ENCODE measurements at regions not wholly inside any gene's neighbourhood (a gene's known extent, or its start where the extent isn't known, plus 50 kb on each side); places are given as distances from the start of the nearest gene placed in this dataset.
"Not testable (repeated sequence)": the region's sequence is repeated elsewhere in the genome, so short reads cannot be mapped to it uniquely, and the experiment has no call there.

DNA sequence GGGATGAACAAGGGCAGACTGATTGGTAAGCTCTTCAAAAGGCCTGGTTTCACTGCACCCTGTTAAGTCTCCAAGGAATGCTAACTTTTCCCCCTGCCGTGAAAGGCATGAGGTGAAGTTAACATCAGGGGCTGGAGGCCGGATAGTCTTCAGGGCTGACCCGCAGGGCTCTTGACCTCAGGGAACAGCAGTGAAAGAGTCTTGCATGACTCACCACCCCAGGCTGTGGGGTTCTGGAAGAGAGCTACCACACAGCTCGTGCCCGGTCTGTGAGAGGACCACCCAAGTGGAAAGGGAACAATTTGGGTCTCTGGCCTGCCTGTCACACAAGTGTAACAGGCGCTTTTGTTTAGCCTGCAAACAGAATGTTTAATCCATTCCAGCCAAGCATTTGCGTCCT lies 504.9 kb downstream of the EDEM1 start:
- WGBS, result 75% methylated on average over 7 of the region's 7 CpGs
- Histone ChIP-seq H3K27ac (no peak overlapping the region), H3K27me3 (no peaks in the 10 kb centered on the region), H3K36me3 (no peaks in the 10 kb centered on the region), H3K4me3 (no peak overlapping the region), H3K4me1 (no peaks in the 10 kb centered on the region), H3K9me3 (peaks cover 9% of the 10 kb centered on the region)
- no peak for DNase-seq (ENCODE audit: low spot score in 2 of 2)
- TF ChIP-seq EP300 (IDR thresholded peaks at IDR 0.05) (no peak), POLR2A (IDR thresholded peaks at IDR 0.05) (no peak), POLR2AphosphoS5 (IDR thresholded peaks at IDR 0.05) (no peak)
- TF ChIP-seq, protein P1, sequence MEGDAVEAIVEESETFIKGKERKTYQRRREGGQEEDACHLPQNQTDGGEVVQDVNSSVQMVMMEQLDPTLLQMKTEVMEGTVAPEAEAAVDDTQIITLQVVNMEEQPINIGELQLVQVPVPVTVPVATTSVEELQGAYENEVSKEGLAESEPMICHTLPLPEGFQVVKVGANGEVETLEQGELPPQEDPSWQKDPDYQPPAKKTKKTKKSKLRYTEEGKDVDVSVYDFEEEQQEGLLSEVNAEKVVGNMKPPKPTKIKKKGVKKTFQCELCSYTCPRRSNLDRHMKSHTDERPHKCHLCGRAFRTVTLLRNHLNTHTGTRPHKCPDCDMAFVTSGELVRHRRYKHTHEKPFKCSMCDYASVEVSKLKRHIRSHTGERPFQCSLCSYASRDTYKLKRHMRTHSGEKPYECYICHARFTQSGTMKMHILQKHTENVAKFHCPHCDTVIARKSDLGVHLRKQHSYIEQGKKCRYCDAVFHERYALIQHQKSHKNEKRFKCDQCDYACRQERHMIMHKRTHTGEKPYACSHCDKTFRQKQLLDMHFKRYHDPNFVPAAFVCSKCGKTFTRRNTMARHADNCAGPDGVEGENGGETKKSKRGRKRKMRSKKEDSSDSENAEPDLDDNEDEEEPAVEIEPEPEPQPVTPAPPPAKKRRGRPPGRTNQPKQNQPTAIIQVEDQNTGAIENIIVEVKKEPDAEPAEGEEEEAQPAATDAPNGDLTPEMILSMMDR (IDR thresholded peaks at IDR 0.05), result no peak

DNA sequence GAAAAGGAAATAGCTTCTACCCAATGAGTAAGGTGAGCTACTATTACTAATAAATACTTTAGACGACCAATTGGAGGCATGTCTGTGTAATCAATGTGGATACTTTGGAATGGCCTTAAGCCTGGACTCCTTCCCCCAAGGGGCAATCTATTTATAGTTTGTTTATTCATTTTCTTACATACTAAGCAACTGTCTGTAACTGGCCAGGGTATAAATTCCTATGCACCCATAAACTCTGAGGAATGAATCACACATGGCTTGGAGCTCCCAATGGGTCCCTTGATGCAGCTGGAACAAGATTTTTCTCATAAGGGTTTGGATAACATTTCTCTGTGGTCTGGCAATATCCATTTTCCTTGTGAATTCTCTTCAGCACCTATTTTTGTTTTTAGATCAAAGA lies 506.8 kb downstream of the EDEM1 start:
- Histone ChIP-seq H3K27me3 (no peaks in the 10 kb centered on the region), H3K27ac (no peak overlapping the region), H3K4me1 (no peaks in the 10 kb centered on the region), H3K36me3 (no peaks in the 10 kb centered on the region), H3K9me3 (peaks cover 9% of the 10 kb centered on the region), H3K4me3 (no peak overlapping the region)
- DNase-seq (ENCODE audit: low spot score in 2 of 2), result no peak
- 59% methylated on average over 1 of the region's 1 CpG for WGBS
- no peak for TF ChIP-seq EP300 (IDR thresholded peaks at IDR 0.05)
- no peak for TF ChIP-seq POLR2AphosphoS5 (IDR thresholded peaks at IDR 0.05)
- TF ChIP-seq, protein P1 (IDR thresholded peaks at IDR 0.05), result no peak
- no peak for TF ChIP-seq POLR2A (IDR thresholded peaks at IDR 0.05)

DNA sequence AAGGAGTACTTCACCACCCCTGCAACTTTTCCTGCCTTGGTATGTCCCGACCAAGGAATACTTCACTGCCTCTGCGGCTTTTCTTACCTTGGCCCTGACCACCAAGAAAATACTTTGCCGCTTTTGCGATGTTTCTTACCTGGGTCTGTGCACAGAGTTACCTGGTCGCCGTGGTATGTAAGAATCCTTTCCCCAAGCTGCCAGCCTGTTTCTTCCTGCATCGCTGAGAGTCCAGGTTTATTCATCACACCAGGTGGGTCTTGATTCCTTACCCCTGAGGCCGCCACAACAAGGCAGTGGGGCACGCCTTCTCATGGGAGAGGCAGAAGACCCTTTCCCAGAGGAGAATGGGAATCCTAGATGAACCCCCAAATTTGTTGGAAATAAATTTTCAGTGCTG lies 511.3 kb downstream of the EDEM1 start:
- no peak for DNase-seq (ENCODE audit: low spot score in 2 of 2)
- no peaks in the 10 kb centered on the region for H3K9me3 ChIP-seq
- H3K4me1 ChIP-seq, result no peaks in the 10 kb centered on the region
- no peak overlapping the region for H3K27ac ChIP-seq
- 97% methylated on average over 9 of the region's 9 CpGs for WGBS
- H3K36me3 ChIP-seq, result no peaks in the 10 kb centered on the region
- no peaks in the 10 kb centered on the region for H3K27me3 ChIP-seq
- TF ChIP-seq, protein P1 (IDR thresholded peaks at IDR 0.05), result no peak
- no peak for TF ChIP-seq POLR2A (IDR thresholded peaks at IDR 0.05)
- no peak for TF ChIP-seq EP300 (IDR thresholded peaks at IDR 0.05)
- no peak overlapping the region for H3K4me3 ChIP-seq

DNA sequence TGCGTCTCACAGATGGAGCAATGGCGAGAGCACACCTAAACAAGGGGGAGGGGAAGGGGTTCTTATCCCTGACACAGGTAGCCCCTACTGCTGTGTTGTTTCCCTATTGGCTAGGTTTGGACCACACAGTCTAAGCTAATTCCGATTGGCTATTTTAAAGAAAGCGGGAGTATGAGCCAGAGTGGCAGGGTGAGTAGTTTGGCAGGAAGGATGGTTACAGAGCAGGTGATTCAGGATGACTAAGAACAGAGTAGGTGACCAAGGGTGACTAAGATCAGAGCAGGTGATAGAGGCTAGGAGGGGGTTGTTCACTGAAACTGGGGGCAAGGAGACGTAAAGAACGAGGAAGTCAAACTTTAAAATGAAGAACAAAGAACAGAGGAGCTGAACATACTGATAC lies 511.8 kb downstream of the EDEM1 start:
- H3K4me1 ChIP-seq, result no peaks in the 10 kb centered on the region
- H3K27ac ChIP-seq, result no peak overlapping the region
- DNase-seq (ENCODE audit: low spot score in 2 of 2), result no peak
- 92% methylated on average over 6 of the region's 6 CpGs for WGBS
- H3K4me3 ChIP-seq, result no peak overlapping the region
- no peaks in the 10 kb centered on the region for H3K9me3 ChIP-seq
- H3K27me3 ChIP-seq, result no peaks in the 10 kb centered on the region
- H3K36me3 ChIP-seq, result no peaks in the 10 kb centered on the region
- no peak for TF ChIP-seq POLR2AphosphoS5 (IDR thresholded peaks at IDR 0.05)
- TF ChIP-seq EP300 (IDR thresholded peaks at IDR 0.05), result no peak
- TF ChIP-seq, protein P1 (IDR thresholded peaks at IDR 0.05), result no peak
- no peak for TF ChIP-seq POLR2A (IDR thresholded peaks at IDR 0.05)

DNA sequence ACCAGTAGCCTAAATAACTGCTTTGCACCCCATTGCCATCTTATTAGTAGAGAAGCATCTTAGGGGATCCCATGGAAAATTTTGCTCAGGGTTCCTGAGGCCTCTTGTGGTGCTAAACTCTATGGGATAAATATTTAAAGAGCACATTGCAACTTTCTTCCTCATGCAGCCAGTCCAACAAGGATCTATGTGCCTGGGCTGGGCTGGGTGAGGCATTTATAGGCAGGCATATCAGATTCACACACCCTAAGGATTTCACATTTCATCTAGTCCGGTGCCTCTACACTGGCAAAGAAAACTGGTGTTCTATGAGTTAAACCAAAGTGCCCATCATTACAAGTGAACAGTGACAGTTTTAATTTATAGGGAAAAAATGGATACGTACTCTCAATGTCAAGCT lies 512.3 kb downstream of the EDEM1 start:
- Histone ChIP-seq H3K4me1 (no peaks in the 10 kb centered on the region), H3K27ac (no peak overlapping the region), H3K4me3 (no peak overlapping the region), H3K27me3 (no peaks in the 10 kb centered on the region), H3K9me3 (no peaks in the 10 kb centered on the region), H3K36me3 (no peaks in the 10 kb centered on the region)
- DNase-seq (ENCODE audit: low spot score in 2 of 2), result no peak
- TF ChIP-seq, protein P1 (IDR thresholded peaks at IDR 0.05), result no peak
- TF ChIP-seq POLR2A (IDR thresholded peaks at IDR 0.05) (no peak), POLR2AphosphoS5 (IDR thresholded peaks at IDR 0.05) (no peak), EP300 (IDR thresholded peaks at IDR 0.05) (no peak)
- WGBS, result 82% methylated on average over 2 of the region's 2 CpGs

DNA sequence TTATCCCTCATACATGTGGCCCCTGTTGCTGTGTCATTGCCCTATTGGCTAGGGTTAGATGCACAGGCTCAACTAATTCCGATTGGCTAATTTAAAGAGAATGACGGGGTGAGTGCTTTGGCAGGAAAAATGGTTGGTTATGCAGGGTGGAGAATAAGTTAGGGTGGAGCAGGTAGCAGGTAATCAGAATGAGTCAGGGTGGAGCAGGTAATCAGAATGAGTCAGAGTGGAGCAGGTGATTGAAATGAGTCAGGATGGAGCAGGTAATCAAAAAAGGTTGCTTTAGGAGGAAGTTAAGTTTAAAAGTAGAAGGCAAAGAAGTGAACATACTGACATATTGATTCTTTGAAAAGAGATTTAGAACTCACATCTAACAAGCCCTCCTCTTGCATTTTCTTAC lies 513.5 kb downstream of the EDEM1 start:
- not testable (repeated sequence) for H3K36me3 ChIP-seq; DNase-seq (ENCODE audit: low spot score in 2 of 2); H3K27me3 ChIP-seq; H3K9me3 ChIP-seq; H3K4me3 ChIP-seq; H3K4me1 ChIP-seq; H3K27ac ChIP-seq
- WGBS, result 70% methylated on average over 2 of the region's 2 CpGs
